NCI-H526 (cell line): ENCODE measurements at regions not wholly inside any gene's neighbourhood (a gene's known extent, or its start where the extent isn't known, plus 50 kb on each side); places are given as distances from the start of the nearest gene placed in this dataset.

Experiments
- DNase-seq, 2 experiments: peaks; one replicate each; lab custom pipeline; 2025; lab: John Stamatoyannopoulos, UW

DNA sequence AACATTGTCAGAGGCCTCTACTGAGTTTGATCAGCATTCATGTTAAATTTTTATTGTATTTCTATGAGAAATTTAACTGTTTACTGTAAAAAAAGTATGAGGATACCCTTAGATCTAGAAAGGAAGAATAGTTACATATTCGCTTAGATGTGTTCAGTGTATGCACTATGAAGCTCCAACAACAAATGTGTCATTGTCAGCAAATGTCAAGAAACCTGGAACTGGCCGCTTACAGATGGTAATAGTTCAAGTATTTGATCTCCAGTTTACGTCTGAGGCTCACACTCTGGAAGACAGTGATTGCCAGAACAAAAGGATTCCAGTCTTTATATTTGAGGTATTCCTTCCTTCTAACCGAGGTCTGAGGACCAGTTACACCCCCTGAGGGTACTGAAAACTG is 921.2 kb upstream of the LRRTM1 start:
- no peak for DNase-seq

DNA sequence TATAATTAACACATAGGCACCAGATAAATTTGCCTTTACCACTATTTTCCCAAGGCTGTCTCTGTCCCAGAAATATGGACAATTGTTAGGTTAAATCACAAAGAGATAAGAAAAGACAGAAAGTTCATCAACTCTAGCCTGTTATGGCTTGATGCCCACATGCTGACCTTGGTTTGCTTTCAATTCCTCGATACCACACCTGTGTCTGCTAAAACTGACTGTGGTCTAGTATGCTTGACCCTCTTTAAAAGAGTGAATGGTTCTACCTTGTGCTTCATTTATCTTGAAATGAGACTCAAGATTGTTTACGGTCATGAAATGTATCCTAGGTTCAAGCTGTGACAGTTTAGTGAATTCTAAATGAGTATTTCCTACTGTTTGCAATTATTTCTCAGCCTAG is 909.0 kb upstream of the LRRTM1 start:
- no peak for DNase-seq

DNA sequence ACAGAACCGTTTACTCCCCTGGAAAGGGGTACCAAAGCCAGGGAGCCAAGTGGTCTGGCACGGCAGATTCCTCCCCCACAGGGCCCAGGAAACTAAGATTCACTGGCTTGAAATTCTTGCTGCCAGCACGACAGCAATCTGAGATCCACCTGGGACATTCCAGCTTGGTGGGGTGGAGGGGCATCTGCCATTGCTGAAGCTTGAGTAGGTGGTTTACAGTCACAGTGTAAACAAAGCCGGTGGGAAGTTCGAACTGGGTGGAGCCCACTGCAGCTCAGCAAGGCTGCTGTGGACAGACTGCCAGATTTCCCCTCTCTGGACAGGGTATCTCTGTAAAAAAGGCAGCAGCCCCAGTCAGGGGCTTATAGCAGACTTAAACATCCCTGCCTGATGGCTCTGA is 901.7 kb upstream of the LRRTM1 start:
- DNase-seq: no peak

DNA sequence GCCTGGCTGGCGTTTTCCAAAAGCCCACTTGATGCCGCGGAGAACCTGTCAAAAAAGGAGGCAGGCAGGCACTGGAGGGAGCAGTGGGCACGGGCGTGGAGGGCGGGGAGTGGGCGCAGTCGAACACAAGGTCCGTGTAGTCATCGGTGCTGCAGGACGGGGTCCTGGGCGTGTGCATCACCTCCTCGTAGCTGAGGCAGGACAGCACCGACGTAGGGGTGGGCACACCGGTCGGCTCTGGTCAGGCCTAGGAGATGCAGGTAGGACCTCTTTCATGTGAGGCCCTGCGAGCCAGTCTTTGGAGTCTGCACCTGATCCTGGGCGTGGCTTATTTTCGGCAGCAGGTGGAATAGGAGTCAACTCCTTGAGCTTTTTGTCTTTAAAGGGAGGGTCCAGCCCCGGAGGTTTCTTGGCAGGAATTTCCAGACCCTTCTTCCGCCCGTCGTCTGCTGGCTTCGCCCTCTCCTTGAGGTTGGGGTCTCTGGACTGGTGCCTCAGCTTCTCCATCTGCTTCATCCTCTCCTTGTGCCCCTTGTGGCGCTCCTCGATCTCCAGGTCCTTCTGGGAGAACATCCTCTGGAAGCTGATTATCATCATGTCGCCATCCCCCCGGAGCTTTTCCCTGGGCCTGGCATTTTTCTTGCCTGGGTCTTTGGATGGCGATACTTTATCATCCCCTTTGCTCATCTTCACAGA is 892.5 kb upstream of the LRRTM1 start:
- DNase-seq: no peak

DNA sequence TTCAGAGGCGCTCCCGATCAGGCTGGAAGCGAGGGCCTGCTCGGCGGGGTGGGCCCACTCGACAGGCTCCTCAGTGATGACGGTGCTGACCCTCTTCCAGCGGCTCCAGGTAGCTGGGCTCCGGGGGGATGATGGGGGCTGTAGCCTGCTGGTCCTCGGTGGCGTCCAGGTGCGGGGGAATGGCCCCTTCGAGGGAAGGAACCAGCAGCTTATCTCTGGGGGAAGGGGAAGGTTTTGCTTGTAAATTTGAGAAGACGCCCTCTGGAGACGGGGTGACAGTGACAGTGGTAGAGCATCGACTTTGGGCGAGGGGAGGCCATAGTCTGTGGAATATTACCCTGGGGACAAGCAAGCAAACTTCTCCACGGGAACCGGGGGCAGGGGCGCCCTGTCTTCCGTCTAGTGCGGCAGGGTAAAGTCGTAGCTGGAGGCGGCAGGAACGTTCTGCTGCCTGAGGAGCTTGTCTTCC is 891.9 kb upstream of the LRRTM1 start:
- no peak for DNase-seq

DNA sequence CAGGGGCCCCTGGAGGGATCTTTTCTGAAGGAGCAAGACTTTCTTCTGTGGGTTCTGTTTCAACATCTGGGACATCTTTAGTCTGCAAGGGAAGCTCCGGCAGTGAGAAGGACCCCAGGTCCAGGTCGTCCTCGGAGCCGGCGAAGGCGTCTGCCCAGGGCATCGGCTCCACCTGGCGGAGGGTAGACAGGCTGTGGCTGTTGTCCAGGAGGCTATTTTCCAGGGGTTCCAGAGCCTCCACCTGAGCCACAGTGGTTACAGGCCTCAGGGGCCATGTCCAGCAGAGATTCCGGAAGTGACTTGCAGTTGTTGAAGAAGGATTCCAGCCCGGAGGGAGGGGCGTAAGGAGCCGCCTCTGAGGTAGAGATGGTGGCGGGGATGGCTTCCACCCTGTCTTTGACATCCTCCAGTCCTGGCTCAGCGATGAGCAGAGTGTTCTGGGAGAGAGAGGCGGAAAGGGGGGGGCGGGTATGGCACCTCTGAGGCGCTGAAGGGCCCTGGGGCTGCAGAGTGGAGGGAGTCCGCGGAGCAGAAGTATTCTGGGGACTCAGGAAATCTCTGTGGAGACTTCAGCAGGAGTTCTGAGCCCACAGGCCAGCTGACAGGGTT is 891.3 kb upstream of the LRRTM1 start:
- DNase-seq: no peak

DNA sequence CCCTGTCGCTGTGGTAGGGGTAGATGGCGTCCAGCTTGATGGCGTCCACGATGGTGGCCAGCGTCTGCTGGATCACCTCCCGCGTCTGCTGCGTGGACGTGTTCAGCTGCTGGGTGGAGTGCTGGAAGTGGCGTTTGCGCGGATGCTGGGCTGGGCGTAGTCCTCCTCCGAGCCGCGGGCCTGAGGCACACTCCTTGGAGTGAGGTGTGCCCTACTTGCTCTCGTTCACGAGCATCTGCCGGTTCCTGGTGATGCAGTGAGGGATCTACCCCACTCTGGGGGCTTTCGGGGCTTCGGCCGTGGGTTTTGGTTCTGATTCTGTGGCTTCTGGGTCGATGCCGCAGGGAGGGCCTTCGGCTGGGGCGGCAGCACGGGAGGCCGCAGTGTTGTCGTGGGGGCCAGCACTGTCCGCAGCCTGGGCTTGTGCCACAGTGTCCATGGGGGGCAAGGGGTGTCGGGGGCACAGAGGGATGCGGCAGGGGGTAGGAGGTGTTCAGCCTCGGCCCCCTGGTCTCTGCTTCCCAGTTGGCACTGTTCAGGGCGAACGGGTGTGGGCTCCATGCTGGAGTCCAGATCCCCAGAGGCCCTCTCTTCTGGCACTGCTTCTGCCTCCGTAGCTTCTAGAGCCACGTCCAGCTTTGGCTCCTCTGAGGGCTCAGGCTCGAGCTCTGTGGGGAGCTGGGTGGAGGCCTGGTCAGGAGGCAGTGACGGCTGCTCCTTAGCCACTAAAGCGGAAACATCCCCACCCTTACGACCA is 890.6 kb upstream of the LRRTM1 start:
- no peak for DNase-seq

DNA sequence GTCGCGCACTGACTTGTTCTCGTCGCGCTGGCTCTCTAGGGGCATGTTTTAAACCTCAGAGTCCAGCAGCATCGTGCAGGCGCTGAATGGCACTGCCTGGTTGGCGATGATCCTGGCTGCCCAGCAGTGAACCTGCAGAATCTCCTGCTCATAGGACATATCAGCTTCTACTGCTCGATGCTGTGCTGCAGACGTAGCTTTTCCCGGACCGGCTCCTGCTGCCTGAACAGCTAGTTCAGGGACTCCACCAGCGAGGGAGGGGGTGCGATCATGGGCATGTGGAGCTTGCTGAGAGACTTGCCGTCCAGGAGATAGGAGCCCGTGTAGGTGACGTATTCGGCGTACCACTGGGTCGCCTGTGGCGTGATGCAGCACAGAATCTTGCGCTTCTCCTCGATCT is 890.0 kb upstream of the LRRTM1 start:
- no peak for DNase-seq

DNA sequence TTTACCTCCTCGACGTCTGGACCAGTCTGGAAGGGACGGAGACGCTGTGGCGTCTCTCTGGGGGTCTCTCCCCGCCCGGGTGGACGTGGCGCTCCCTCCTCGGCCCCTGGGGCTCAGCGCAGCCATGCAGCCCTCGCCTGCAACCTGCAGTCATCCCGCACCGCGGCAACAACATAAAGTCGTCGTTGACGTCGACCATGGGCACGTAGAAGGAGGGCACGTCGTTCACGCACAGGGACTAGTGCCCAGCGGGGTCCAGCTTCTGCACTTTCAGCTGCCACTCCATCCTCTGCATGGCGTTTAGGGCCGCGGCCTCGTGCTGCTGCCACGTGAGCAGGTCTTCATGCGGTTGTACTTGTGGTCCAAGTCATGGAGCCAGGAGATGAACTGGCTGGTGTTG is 889.6 kb upstream of the LRRTM1 start:
- no peak for DNase-seq

DNA sequence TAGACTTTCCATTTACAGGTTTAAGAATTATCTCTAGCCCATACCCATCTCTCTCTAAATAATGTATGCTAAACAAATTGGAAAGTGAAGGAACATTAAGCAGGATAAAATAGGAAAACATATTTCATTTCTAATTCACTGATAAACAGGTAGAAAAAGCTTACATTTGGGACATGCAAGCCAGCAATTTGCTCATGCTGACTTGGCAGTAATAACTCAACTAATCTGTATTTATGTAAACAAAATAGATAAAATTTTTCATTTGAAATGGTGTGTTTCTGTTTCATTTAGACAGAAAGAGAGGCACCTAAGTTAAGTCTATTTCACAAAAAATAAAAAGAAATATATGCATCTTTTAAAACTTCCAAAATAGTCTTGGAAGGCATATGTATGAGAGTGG is 877.3 kb upstream of the LRRTM1 start:
- DNase-seq: no peak

DNA sequence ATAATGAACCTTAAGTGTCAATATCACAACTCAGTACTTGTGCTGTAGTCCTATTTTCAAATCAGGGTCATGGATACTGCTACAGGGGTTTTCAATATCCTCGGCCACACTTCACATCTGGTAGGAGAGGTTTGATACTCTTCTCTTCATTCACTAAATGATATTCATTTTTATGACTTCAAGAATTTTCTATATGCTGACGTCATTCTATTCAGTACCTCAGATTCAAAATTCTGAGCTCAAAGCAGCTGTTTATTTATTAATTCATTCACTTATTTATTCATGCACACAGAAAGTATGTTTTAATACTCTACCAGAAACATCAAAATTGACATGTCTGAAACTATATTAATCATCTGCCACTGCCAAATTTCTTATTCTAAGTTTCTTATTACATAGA is 866.9 kb upstream of the LRRTM1 start:
- DNase-seq: no peak

DNA sequence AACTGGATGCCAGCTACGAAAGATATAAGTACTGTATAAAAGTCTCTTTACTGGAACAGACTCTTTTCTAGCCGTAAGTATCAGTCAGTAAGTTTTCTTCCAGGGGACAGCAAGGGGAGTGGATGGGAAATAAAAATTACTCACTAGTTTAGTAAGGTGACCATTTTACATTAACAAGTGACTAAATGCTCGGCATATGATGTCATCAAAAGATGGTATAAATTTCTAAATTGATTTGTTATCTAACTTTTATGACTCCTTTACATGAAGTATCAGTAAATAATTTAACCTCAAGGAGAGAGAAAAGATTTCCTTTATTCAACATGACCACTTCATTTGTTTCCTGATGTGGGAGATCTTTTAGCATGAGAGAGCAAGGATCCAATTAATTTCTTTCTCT is 859.0 kb upstream of the LRRTM1 start:
- no peak for DNase-seq

DNA sequence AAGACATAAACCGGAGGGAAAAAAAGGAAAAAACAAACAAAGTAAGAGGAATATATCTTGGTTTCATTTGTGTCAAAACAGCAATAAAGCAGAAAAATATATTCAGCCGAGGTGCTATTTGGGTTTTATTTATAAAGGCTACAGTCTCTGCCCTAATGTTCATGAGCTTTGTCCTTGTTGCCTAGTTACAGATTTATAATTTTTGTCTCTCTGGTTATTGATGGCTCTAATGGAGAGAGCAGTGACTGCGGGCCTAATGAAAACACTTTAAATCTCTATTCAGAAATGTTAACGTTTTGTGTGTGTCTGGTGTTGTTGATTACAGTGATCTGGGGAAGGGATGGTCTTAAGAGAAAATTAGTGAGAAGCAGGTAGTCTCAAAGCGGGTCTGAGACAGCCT is 854.0 kb upstream of the LRRTM1 start:
- no peak for DNase-seq

DNA sequence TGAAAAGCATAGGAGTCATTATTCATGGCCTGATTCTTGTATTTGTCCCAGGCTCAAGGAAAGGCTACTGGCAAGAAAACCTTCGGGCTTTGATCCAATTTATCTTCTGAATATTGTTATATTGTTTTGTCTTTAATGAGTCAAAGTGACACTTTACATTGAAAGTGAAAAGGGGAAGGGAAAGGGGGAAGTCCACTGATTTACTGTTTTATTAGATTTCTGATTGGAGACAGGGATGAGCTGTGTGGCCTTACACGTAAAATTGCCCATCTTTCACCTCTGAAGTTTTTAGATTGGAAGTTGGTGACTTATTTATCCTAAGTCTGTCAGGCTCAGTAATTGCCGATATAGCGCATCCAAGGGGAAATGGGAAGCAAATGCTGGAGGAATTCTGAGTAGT is 843.8 kb upstream of the LRRTM1 start:
- no peak for DNase-seq

DNA sequence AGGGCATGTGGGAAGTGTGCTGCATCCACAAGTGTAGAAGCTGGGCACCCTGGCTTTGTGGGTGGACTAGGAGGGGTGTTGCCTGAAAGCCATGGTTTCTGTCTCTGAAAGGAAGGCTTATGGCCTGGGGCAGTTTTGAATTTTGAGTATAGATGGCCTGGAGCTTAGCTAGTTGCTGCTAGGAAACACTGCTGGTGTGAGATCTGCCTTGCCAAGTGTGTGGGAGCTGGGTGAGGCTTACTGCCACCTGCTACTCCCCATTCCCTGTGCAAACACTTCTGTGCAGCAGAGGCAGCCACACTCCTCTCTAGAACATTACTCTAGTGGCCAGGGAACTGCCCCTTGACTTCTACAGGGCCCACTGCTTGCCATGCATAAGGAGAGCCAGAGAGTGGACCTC is 831.7 kb upstream of the LRRTM1 start:
- DNase-seq: no peak

DNA sequence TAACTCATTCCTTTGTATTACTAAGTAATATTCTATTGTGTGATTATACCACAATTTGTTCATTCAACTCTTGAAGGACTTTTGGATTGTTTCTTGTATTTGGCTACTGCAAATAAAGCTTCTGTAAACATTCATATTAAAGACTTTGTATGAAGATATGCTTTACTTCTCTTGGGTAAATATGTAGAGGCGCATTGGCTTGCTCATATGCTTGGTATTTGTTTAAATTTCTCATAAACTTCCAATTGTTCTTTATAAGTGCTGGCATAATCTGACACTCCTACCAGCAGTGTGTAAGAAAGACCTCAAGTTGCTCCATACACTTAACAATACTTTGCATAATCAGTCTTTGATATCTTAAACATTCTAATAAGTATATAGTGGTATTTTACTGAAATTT is 792.8 kb upstream of the LRRTM1 start:
- no peak for DNase-seq

DNA sequence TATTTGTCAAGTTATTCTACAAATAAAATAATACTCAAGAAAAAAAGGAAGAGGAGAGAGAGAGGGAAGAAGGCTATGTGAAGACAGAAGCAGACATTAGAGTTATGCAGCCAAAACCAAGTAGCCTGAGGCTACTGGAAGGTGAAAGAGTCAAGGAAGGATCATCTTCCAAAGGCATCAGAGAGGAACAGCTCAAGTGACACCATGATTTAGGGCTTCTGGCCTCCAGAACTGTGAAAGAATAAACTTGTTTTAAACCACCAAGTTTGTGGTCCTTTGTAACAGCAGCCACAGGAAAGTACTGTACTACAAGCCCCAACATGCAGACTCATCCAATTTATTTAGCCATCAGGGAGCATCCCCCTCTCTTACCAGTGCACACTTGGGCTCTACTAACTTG is 788.5 kb upstream of the LRRTM1 start:
- no peak for DNase-seq

DNA sequence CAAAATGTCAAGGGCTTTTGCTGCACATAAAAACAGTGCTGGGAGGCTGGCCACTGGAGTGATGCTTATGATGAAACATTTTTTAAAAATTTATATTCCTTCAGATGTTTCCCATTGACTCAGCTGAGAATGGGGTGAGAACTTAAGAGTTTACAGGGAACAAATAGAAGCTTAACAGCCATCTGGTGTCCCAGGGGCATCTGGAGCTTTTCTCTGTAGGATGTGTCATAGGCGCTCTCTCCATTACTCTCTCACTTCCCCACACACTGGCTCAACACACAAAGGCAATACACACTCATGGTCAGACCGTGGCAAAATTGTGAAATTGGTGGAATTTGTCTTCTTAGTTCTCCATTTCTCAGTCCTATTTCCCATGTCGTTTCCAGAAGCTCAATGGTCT is 783.1 kb upstream of the LRRTM1 start:
- DNase-seq: no peak

DNA sequence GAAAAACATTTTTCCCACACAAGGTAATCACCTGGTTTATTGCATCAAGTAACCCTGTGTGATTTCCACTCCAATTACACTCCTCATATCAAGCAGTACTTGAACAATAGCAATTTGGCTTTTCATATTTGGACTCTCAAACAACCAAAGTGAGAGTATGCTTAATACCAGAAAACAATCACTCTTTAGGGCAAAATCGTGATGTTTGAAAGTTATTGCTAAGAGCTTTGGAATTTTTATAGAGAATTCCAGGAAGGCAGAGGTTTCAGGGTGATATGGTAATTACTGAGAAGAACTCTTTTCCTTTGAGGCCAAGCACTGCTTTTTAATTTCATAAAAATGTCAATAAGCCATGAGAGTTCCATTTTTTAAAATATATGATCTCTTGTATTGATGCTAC is 779.5 kb upstream of the LRRTM1 start:
- no peak for DNase-seq

DNA sequence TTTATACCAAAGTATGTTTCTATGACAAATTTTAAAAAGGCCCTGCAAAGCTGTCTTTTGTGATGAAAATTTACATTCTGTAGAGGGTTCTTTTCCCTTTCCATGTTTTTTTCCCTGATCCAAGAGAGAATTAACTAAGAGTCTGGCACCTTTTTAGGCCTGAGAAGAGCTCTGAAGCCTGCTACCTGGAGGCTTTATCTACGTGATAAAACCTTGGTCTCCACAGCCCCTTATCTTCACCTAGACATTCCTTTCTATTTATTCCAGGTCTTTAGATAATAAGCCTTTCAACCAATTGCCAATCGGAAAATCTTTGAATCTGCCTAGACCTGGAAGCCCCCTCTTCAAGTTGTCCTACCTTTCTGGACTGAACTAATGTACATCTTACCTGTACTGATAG is 774.1 kb upstream of the LRRTM1 start:
- DNase-seq: no peak

DNA sequence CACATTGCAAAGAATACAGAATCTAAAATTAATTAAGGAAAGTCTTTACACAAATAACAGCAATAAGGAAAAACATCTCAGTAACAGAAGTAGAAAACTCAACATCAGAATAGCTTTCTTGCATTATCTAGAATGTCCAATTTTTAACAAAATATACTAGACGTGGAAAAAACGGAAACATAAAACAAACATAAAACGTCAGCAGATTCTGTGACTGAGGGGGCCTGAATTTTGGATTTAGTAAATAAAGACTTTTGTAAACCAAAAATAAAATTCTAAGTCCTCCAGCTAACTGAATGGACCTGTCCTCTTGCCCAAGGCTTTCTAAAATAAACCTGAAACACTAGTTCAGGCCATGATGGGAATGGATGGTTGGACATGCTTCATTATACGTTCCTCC is 773.5 kb upstream of the LRRTM1 start:
- DNase-seq: no peak

DNA sequence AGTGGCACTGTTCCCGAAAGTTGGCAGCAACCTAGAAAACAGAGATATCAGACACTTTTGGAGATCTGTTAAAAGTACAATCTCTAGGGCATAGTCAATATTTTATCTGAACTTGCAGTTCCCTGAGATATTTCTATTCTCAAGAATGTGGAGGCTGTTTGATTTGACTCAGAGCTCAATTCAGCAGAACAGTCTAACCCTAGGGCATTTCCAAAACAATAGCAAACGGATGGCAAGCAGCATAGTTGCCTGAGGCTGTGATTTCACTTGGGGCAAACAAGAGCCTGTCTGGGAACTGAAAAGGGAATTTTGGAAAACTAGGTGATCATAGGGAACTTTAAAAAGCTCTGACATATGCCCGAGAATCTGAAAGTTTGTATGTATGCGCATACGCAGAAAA is 772.8 kb upstream of the LRRTM1 start:
- no peak for DNase-seq

DNA sequence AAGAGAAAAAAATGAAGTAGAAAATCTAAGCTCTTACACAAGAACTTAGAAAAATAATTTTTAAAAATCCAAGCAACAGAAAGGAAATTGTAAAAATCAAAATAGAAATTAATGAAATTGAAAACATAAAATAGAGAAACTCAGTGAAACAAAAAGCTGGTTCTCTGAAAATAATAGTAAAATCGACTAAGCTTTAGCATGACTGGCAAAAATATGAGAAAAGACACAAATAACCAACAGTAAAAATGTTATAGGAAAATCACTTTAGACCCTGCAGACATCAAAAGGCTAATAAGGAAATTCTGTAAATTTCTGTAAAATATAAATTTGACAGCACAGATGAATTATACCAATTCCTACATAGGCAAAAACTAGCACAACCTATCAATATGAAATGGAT is 768.9 kb upstream of the LRRTM1 start:
- DNase-seq: no peak

DNA sequence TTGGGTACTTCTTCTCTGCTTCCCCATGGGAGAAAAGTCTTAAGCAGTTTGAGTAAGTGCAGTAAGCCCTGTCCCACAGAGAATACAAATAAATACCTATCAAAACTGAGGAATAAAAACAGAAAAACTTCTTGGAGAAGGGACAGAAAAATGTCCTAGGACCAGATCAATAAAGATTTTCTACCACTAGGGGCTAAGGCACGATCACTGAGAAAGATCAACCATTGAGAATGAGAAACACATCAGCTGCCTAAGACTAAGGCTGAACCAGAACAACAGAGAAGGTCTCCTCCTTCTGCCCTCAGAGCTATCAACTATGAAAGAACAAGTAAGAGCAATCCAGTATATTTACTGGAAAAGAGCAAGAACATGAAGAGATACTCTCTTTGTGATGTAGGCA is 763.6 kb upstream of the LRRTM1 start:
- DNase-seq: no peak
